EL (cell line): ENCODE measurements at regions not wholly inside any gene's neighbourhood (a gene's known extent, or its start where the extent isn't known, plus 50 kb on each side); places are given as distances from the start of the nearest gene placed in this dataset.
"Not testable (repeated sequence)": the region's sequence is repeated elsewhere in the genome, so short reads cannot be mapped to it uniquely, and the experiment has no call there.

ENCODE experiments used
- DNase-seq: peaks from one replicate; pipeline ENCODE4 v3.0.0-alpha.2; 2016

GRCh38 chr17:79560527-79560926 is 50.3 kb downstream of the RBFOX3 start:
- DNase-seq, result no peak

- DNase-seq, result no peak
These were observed 51.6 kb downstream of the RBFOX3 start for GRCh38 chr17:79559111-79559887.

DNA sequence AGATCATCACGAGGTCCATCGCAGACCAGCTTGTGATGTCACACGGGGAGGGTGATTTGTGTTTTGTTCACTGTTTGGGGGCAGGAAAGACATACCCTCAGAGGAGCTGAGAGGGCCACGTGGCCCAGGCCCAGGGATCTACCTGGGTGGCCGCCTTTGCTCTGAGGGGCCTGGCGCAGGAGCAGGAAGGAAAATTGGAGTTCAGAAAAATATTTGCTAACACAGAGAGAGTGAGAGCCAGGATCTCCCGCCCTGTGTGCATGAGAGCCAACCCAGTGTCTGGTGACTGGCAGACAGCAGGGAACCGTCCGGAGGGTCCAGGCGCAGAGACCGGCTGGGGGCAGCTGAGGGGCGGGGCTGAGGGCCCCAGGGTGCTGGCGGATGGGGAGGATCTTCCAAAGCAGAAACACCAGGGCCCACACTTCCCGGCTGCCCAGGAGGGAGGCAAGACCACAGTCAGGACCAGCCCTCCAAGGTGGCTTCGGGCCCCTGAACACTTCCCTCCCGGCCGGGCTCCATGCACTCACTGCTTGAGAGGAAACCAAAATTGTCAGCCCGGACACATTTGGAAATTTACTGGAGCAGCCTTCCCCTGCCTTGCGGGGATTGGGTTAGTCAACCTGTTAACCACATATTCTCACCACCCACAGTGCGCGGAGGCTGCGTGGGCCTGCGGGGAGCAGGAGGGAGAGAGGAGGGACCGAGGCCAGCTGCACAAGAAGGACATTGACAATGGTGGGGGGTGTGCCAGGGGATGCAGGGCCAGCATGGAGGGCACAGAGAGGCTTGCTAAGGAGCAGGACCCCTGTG is 52.6 kb downstream of the RBFOX3 start:
- DNase-seq, result no peak

- no peak for DNase-seq
These were observed 53.4 kb downstream of the RBFOX3 start for GRCh38 chr17:79557276-79558090.

DNA sequence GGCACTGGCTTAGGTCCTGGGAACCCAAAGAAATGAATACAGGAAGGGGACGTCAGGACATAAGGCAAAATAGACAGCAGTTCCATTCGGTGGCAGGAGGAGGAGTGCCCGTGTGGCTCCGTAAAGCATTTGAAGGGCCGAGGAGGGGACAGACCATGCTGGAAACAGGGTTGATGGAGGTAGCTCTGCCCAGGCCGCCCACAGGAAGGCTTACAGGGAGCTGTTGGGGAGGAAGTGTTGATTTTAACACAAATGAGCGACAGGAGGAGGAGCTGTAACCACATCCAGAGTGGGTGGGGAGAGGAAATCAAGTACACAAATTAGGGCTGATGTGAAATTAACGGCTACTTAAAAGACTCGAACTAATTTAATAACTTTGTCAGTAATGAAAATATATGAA is 54.6 kb downstream of the RBFOX3 start:
- no peak for DNase-seq

DNA sequence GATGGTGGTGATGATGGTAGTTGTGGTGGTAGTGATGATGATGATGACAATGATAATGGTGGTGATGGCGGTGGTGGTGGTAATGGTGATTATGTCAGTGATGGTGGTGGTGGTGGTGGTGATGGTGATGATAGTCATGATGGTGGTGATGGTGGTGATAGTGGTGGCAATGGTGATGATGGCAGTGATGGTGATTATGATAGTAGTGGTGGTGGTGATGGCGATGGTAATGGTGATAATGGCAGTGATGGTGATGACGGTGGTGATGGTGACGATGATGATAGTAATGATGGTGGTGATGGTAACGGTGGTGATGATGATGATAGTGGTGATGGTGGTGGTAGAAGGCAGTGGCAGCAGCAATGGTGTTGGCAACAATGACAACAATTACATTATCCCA is 55.3 kb downstream of the RBFOX3 start:
- DNase-seq, result no peak

DNA sequence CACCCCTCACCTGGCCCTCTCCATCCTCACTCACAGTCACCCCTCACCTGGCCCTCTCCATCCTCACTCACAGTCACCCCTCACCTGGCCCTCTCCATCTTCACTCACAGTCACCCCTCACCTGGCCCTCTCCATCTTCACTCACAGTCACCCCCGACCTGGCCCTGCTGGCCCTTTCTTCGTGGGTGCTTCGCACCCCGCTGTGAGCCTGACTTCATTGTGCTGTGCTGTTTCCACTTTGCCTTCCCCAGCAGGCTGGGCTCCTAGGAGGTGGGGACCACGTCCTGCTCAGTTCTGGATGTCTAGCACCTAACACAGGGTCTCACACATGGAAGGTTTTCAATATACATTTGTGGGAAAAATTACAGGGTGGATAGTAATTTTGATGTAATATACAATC is 56.5 kb downstream of the RBFOX3 start:
- not testable (repeated sequence) for DNase-seq

DNA sequence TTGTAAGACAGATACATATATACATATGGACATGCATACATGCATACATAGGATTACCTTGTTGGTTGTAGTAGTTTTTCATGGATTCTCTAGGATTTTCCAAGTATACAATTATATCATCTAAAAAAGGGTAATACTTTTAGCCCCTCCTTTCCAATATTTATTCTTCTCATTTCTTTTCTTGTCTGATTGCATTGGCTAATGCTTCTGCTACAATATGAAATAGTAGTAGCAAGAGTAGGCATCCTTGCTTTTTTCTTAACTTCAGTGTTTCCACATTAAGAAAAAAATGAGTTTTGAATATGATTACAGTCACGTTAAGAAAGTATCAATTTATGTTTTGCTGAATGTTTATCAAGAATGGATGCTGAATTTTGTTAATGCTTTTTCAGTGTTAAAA is 58.0 kb downstream of the RBFOX3 start:
- DNase-seq, result no peak

DNA sequence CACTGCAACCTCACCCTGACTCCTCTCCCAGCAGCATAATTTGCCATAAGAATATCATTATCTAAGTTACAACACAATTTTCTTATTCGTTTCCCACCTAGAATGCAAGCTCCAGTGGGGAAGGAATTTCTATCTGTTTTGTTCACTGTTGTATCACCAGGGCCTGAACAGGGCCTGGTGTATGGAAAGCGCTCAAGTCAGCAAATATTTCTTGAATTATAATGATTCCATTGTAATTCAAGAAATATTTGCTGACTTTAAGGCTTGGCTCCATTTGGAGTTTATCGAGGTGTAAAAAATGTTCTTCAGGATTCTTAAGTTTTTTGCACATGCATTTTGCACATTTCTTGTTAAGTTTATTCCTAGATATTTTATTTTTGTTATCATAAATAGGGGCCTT is 58.4 kb downstream of the RBFOX3 start:
- no peak for DNase-seq

DNA sequence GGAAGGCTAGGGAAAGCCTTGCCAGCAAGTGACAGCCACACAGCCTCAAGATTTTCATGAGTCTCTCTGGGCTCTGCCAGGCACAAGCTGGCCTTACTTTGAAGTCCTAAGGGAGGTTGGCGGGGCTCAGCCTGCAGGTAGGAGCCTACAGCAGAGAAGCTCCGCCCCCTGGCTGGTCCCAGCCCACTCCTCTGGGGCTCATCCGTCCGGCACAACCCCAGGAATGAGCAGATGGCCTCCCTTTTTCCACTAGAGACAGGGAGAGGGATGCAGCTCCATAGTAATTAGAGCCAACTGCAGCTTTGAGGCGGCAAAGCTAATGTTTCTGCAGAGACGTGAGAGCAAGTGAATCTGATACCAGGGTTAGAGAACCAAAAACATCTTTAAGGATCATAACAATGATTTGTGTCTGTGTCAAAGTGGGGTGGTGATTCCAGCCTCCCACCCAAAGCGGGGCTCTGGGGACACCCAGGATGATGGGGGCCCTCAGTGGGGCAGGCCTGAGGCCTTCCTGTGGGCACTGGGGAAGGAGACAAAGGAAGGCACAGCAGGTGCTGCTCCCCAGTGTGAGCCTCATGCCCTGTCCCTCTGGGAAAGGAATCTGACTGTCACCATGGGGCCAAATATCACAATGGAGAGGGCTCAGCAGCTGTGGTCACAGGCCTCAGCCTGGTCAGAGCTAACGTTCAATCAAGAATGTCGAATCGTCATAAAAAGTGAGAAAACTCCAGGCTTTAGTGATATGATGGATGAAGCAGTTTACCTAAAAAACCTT is 61.5 kb downstream of the RBFOX3 start:
- no peak for DNase-seq

- DNase-seq, result no peak
These were observed 62.7 kb downstream of the RBFOX3 start for GRCh38 chr17:79548116-79548515.

DNA sequence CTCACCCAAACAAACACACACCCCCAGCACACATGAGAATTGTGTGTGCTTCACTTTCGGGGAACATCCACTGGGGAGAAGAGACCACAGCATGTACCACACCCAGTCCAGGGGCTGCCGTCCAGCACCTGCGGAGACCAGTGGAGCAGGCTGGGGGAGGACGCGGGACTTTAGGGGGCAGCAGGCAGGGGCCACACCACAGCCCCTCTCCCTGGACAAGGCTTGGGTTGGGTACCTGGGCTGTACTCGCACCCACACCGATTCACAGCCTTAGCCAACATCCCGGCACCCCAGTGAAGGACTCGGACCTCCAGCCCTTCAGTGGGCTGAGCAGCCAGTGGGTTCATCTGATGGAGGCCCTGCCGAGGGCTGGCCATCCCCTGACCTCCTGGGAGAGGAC is 63.3 kb downstream of the RBFOX3 start:
- no peak for DNase-seq

DNA sequence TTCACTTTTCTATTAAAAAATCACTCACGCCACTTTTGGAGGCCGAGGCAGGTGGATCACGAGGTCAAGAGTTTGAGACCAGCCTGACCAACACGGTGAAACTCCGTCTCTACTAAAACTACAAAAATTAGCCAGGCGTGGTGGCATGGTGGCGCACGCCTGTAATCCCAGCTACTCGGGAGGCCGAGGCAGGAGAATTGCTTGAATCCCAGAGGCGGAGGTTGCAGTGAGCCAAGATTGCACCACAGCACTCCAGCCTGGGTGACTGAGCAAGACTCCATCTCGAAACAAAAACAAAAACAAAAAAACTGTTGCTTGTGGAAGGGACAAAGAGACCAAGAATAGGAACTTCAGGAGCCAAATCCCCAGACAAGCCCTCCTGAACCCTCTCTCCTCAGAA is 63.7 kb downstream of the RBFOX3 start:
- not testable (repeated sequence) for DNase-seq

DNA sequence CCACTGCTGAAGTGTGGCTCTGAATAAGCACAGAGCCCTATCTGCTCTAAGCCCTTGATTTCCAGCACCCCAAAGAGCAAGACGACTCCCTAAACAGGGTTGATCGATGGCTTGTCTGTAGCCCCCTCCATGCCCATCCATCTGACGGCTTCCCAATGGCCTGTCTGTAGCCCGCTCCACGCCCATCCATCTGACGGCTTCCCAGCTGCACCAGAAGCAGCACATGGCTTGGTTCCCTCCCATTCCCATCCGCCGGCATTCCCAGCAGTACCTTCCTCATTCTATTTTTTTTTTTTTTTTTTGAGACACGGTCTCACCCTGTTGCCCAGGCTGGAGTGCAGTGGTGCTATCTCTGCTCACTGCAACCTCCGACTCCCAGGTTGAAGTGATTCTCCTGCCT is 64.5 kb downstream of the RBFOX3 start:
- no peak for DNase-seq

GRCh38 chr17:79545251-79546005 is 65.4 kb downstream of the RBFOX3 start:
- no peak for DNase-seq

DNA sequence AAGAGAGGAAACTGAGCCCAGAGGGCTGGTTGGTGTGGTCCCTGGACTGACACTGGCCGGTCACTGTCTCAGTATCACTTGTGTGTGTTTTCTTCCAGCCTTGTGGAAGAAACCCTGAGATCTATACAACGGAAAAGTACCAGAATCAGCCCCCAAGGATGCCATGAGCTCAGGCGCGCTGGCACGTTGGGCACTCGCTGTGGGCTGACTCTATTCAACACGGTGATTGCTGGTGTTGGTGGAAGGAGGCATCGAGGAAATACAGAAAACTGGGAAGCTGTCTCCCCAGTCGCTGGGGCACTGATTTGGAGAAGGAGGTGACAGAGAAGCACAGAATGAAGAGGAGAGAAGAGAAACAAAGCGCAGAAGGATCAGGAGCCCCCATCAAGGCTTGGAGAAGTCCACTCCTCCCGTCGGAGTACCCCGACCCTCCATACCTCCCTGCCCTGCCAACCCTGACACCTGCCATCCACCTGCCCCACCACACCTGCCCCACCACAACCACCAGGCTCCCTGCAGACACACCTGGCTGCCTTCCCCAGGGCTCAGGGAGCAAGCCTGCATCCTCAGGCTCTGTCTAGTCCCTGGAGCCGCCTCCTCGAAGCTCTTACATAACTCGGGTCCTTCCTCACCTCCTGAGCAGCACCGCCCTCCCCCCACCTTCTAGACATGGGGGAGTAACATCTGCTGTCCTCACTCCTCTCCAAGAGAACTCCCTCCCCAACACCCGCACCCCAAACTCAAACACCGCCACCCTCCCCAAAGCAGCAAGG is 66.5 kb downstream of the RBFOX3 start:
- no peak for DNase-seq

GRCh38 chr17:79543531-79543930 is 67.3 kb downstream of the RBFOX3 start:
- no peak for DNase-seq

GRCh38 chr17:79542718-79543117 is 68.1 kb downstream of the RBFOX3 start:
- DNase-seq, result no peak

DNA sequence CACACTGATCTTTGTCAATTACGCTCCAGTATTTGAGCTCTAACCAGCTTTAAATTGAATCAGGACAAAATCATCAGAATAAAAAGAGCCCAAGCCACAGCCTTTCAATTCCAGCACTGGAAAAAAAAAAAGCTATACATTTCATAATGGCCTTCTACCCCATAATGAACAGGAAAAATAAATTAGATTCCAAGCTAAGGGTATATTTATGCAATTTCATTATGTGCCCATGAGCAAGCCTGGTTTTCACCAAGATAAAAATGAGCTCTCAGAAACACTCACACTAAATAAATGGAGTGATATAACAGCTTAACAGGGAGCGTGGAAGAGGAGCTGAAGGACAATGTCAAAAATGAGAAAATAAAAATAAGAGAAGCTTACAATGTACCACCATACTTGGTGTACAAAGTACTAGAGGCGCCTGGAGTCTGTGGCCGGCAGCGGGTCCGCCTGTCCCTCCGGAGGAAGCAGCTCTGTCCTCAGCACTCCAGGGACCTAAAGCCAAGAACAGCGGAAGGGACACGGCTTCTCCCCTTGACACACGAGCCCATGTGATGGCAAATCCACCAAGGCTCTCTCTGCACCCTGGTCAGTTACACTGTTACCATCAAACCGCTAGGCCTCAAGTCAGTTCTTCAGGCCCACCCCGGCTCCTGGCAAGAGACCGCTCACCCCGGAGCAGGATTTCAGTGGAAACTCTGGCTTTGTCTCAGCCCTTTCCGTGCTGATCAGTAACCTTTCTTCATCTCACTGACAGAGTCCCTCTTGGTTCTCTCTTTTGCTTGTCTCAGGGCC is 69.6 kb downstream of the RBFOX3 start:
- no peak for DNase-seq
